GM23338 (cell line): ENCODE measurements at regions not wholly inside any gene's neighbourhood (a gene's known extent, or its start where the extent isn't known, plus 50 kb on each side); places are given as distances from the start of the nearest gene placed in this dataset.

Source experiments
- ATAC-seq: fragments of 200-7000 bp; cut with Tn5 transposase; 3 replicates; pipeline ENCODE4 v1.9.1; 2020
- DNase-seq: peaks from one replicate; pipeline ENCODE4 v3.0.0-alpha.2; 2015; ENCODE audit warnings: low spot score
- H2AFZ ChIP-seq: fragments of 200-600 bp; sonication (generic); 2 replicates; pipeline ENCODE4 v1.8.0; 2016; ENCODE audit warnings: antibody characterized with exemption, mild to moderate bottlenecking, moderate library complexity
- H3F3A ChIP-seq: fragments of 200-600 bp; sonication (generic); replicated peaks from 2 replicates; pipeline ENCODE4 v1.8.0; 2017; ENCODE audit warnings: antibody characterized with exemption, mixed run types, low read depth
- H3K27ac ChIP-seq: fragments of 200-600 bp; sonication (generic); 2 replicates; pipeline ENCODE4 v1.6.1; 2016; ENCODE audit warnings: low read depth
- H3K27me3 ChIP-seq: fragments of 200-600 bp; sonication (generic); 2 replicates; pipeline ENCODE4 v1.8.0; 2016; ENCODE audit warnings: mild to moderate bottlenecking, mixed run types, moderate library complexity; ENCODE audit not compliant: insufficient read depth
- H3K36me3 ChIP-seq: fragments of 200-600 bp; sonication (generic); 2 replicates; pipeline ENCODE4 v1.8.0; 2016; ENCODE audit warnings: mild to moderate bottlenecking; ENCODE audit not compliant: insufficient read depth
- H3K4me1 ChIP-seq: fragments of 200-600 bp; sonication (generic); 2 replicates; pipeline ENCODE4 v1.8.0; 2016; ENCODE audit warnings: mild to moderate bottlenecking, moderate library complexity; ENCODE audit not compliant: insufficient read depth
- H3K4me2 ChIP-seq: fragments of 200-600 bp; sonication (generic); 2 replicates; pipeline ENCODE4 v1.7.1; 2017; ENCODE audit warnings: mixed run types
- H3K4me3 ChIP-seq: fragments of 200-600 bp; sonication (generic); 2 replicates; pipeline ENCODE4 v1.6.1; 2016; ENCODE audit warnings: mixed run types
- H3K79me2 ChIP-seq: fragments of 200-600 bp; sonication (generic); replicated peaks from 2 replicates; pipeline ENCODE4 v1.8.0; 2017; ENCODE audit warnings: mild to moderate bottlenecking; ENCODE audit not compliant: insufficient read depth
- H3K9me2 ChIP-seq: fragments of 200-600 bp; sonication (generic); 2 replicates; pipeline ENCODE4 v1.8.0; 2017; ENCODE audit not compliant: insufficient read depth
- H4K20me1 ChIP-seq: fragments of 200-600 bp; sonication (generic); replicated peaks from 2 replicates; pipeline ENCODE4 v1.8.0; 2017; ENCODE audit warnings: mild to moderate bottlenecking; ENCODE audit not compliant: insufficient read depth
- H3K27ac Mint-ChIP-seq: 2 replicates; pipeline ENCODE4 v1.8.0; 2020; ENCODE audit warnings: inconsistent platforms, mild to moderate bottlenecking, moderate library complexity, mixed read lengths
- H3K27me3 Mint-ChIP-seq: 3 replicates; pipeline ENCODE4 v1.8.0; 2022; ENCODE audit warnings: low read depth, mild to moderate bottlenecking, moderate library complexity, mixed read lengths, inconsistent platforms; ENCODE audit not compliant: insufficient read depth, poor library complexity
- H3K36me3 Mint-ChIP-seq: 3 replicates; pipeline ENCODE4 v1.8.0; 2021; ENCODE audit warnings: low read depth, mild to moderate bottlenecking, inconsistent platforms, moderate library complexity, mixed read lengths
- H3K4me1 Mint-ChIP-seq: 3 replicates; pipeline ENCODE4 v1.8.0; 2020; ENCODE audit warnings: mild to moderate bottlenecking, inconsistent platforms, mixed read lengths
- H3K4me3 Mint-ChIP-seq: 3 replicates; pipeline ENCODE4 v1.8.0; 2021; ENCODE audit warnings: moderate library complexity, mild to moderate bottlenecking, inconsistent platforms, mixed read lengths
- H3K9me3 Mint-ChIP-seq: 3 replicates; pipeline ENCODE4 v1.8.0; 2020; ENCODE audit warnings: moderate library complexity, mild to moderate bottlenecking, inconsistent platforms, mixed read lengths
- CREB1 ChIP-seq: fragments of 250-450 bp; sonication (Bioruptor Pico); IDR thresholded peaks from 2 replicates; pipeline ENCODE4 v1.5.0; 2020; ENCODE audit warnings: low read depth, mild to moderate bottlenecking, moderate library complexity
- EZH2 ChIP-seq: fragments of 200-600 bp; sonication (generic); IDR thresholded peaks from one replicate; pipeline ENCODE4 v1.8.0; 2017; ENCODE audit warnings: antibody characterized with exemption, mild to moderate bottlenecking, low read depth; ENCODE audit not compliant: unreplicated experiment
- EZH2phosphoT487 ChIP-seq: fragments of 200-600 bp; sonication (generic); IDR thresholded peaks from one replicate; pipeline ENCODE4 v1.8.1; 2018; ENCODE audit warnings: antibody characterized with exemption; ENCODE audit not compliant: unreplicated experiment
- JUNB ChIP-seq: IDR thresholded peaks from one replicate; pipeline ENCODE4 v1.6.1; 2016; ENCODE audit warnings: antibody characterized with exemption; ENCODE audit not compliant: unreplicated experiment
- POLR2AphosphoS5 ChIP-seq: IDR thresholded peaks from 2 replicates; pipeline ENCODE4 v1.6.1; 2016; ENCODE audit warnings: antibody characterized with exemption, low read depth
- STAT1 ChIP-seq: IDR thresholded peaks from one replicate; pipeline ENCODE4 v1.6.1; 2016; ENCODE audit warnings: antibody characterized with exemption; ENCODE audit not compliant: unreplicated experiment
- ZNF331 ChIP-seq: fragments of 250-450 bp; sonication (Bioruptor Pico); IDR thresholded peaks from 2 replicates; pipeline ENCODE4 v1.5.0; 2020; ENCODE audit warnings: low read depth, mild to moderate bottlenecking, moderate library complexity
- TF ChIP-seq, protein P1 (sequence below), 2 experiments: fragments of 200-600 bp in 1 of 2; sonication (generic) in 1 of 2; conservative IDR thresholded peaks; 2 replicates each; pipeline versions ENCODE4 v1.5.1 to v1.6.1; 2016 to 2017; ENCODE audit warnings: antibody characterized with exemption in 2 of 2, low read depth in 2 of 2, mild to moderate bottlenecking in 2 of 2, moderate library complexity in 1 of 2
- TF ChIP-seq, protein P2 (sequence below): IDR thresholded peaks from one replicate; pipeline ENCODE4 v1.6.1; 2018; ENCODE audit warnings: antibody characterized with exemption; ENCODE audit not compliant: unreplicated experiment
- TF ChIP-seq, protein P3 (sequence below): IDR thresholded peaks from 2 replicates; pipeline ENCODE4 v1.6.1; 2016; ENCODE audit warnings: antibody characterized with exemption
- TF ChIP-seq, protein P4 (sequence below): fragments of 250-450 bp; sonication (Bioruptor Pico); IDR thresholded peaks from 2 replicates; pipeline ENCODE4 v1.5.0; 2020; ENCODE audit warnings: mild to moderate bottlenecking, moderate library complexity

DNA sequence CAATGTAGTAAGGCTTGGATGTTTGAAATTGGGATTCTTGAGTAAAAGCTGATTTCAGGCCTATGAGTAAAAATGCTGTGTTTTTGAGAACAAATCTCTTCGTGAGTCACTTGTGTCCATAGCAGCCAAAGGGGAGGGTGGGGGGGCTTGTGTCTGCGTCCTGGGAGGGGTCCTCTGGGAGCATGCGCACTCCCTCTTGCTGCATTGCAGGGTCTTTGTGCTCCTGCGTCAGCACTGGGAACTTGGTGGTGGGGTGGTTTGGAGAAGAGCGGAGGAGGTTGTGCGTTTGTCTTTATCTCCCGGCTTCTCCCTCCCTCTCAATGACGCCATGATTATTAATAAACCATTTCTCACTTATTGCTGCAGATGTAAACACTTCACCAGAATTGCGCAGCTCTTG is 75.9 kb upstream of the NDN start:
- peaks cover 19% of the 10 kb centered on the region for H3K36me3 Mint-ChIP-seq
- H3F3A ChIP-seq, result no peaks in the 10 kb centered on the region
- no peaks in the 10 kb centered on the region for H4K20me1 ChIP-seq
- H2AFZ ChIP-seq, result no peak overlapping the region
- H3K4me3 Mint-ChIP-seq, result no peak overlapping the region
- H3K27me3 ChIP-seq, result no peaks in the 10 kb centered on the region
- no peak overlapping the region for H3K27ac Mint-ChIP-seq
- no peaks in the 10 kb centered on the region for H3K79me2 ChIP-seq
- peaks cover 14% of the 10 kb centered on the region for H3K4me1 Mint-ChIP-seq
- TF ChIP-seq STAT1, result no peak
- no peak for TF ChIP-seq POLR2AphosphoS5
- TF ChIP-seq ZNF331 (CRISPR knock-in tag), result no peak
- TF ChIP-seq EZH2, result no peak
- TF ChIP-seq CREB1 (CRISPR knock-in tag), result no peak
- TF ChIP-seq, protein P1, sequence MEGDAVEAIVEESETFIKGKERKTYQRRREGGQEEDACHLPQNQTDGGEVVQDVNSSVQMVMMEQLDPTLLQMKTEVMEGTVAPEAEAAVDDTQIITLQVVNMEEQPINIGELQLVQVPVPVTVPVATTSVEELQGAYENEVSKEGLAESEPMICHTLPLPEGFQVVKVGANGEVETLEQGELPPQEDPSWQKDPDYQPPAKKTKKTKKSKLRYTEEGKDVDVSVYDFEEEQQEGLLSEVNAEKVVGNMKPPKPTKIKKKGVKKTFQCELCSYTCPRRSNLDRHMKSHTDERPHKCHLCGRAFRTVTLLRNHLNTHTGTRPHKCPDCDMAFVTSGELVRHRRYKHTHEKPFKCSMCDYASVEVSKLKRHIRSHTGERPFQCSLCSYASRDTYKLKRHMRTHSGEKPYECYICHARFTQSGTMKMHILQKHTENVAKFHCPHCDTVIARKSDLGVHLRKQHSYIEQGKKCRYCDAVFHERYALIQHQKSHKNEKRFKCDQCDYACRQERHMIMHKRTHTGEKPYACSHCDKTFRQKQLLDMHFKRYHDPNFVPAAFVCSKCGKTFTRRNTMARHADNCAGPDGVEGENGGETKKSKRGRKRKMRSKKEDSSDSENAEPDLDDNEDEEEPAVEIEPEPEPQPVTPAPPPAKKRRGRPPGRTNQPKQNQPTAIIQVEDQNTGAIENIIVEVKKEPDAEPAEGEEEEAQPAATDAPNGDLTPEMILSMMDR (conservative IDR thresholded peaks at IDR 0.05; ENCODE audit: low read depth in 2 of 2), result no peak
- no peak for TF ChIP-seq JUNB
- no peak for TF ChIP-seq EZH2phosphoT487
- TF ChIP-seq, protein P2, sequence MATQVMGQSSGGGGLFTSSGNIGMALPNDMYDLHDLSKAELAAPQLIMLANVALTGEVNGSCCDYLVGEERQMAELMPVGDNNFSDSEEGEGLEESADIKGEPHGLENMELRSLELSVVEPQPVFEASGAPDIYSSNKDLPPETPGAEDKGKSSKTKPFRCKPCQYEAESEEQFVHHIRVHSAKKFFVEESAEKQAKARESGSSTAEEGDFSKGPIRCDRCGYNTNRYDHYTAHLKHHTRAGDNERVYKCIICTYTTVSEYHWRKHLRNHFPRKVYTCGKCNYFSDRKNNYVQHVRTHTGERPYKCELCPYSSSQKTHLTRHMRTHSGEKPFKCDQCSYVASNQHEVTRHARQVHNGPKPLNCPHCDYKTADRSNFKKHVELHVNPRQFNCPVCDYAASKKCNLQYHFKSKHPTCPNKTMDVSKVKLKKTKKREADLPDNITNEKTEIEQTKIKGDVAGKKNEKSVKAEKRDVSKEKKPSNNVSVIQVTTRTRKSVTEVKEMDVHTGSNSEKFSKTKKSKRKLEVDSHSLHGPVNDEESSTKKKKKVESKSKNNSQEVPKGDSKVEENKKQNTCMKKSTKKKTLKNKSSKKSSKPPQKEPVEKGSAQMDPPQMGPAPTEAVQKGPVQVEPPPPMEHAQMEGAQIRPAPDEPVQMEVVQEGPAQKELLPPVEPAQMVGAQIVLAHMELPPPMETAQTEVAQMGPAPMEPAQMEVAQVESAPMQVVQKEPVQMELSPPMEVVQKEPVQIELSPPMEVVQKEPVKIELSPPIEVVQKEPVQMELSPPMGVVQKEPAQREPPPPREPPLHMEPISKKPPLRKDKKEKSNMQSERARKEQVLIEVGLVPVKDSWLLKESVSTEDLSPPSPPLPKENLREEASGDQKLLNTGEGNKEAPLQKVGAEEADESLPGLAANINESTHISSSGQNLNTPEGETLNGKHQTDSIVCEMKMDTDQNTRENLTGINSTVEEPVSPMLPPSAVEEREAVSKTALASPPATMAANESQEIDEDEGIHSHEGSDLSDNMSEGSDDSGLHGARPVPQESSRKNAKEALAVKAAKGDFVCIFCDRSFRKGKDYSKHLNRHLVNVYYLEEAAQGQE, result no peak
- TF ChIP-seq, protein P3, sequence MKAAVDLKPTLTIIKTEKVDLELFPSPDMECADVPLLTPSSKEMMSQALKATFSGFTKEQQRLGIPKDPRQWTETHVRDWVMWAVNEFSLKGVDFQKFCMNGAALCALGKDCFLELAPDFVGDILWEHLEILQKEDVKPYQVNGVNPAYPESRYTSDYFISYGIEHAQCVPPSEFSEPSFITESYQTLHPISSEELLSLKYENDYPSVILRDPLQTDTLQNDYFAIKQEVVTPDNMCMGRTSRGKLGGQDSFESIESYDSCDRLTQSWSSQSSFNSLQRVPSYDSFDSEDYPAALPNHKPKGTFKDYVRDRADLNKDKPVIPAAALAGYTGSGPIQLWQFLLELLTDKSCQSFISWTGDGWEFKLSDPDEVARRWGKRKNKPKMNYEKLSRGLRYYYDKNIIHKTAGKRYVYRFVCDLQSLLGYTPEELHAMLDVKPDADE, result no peak
- TF ChIP-seq, protein P4, sequence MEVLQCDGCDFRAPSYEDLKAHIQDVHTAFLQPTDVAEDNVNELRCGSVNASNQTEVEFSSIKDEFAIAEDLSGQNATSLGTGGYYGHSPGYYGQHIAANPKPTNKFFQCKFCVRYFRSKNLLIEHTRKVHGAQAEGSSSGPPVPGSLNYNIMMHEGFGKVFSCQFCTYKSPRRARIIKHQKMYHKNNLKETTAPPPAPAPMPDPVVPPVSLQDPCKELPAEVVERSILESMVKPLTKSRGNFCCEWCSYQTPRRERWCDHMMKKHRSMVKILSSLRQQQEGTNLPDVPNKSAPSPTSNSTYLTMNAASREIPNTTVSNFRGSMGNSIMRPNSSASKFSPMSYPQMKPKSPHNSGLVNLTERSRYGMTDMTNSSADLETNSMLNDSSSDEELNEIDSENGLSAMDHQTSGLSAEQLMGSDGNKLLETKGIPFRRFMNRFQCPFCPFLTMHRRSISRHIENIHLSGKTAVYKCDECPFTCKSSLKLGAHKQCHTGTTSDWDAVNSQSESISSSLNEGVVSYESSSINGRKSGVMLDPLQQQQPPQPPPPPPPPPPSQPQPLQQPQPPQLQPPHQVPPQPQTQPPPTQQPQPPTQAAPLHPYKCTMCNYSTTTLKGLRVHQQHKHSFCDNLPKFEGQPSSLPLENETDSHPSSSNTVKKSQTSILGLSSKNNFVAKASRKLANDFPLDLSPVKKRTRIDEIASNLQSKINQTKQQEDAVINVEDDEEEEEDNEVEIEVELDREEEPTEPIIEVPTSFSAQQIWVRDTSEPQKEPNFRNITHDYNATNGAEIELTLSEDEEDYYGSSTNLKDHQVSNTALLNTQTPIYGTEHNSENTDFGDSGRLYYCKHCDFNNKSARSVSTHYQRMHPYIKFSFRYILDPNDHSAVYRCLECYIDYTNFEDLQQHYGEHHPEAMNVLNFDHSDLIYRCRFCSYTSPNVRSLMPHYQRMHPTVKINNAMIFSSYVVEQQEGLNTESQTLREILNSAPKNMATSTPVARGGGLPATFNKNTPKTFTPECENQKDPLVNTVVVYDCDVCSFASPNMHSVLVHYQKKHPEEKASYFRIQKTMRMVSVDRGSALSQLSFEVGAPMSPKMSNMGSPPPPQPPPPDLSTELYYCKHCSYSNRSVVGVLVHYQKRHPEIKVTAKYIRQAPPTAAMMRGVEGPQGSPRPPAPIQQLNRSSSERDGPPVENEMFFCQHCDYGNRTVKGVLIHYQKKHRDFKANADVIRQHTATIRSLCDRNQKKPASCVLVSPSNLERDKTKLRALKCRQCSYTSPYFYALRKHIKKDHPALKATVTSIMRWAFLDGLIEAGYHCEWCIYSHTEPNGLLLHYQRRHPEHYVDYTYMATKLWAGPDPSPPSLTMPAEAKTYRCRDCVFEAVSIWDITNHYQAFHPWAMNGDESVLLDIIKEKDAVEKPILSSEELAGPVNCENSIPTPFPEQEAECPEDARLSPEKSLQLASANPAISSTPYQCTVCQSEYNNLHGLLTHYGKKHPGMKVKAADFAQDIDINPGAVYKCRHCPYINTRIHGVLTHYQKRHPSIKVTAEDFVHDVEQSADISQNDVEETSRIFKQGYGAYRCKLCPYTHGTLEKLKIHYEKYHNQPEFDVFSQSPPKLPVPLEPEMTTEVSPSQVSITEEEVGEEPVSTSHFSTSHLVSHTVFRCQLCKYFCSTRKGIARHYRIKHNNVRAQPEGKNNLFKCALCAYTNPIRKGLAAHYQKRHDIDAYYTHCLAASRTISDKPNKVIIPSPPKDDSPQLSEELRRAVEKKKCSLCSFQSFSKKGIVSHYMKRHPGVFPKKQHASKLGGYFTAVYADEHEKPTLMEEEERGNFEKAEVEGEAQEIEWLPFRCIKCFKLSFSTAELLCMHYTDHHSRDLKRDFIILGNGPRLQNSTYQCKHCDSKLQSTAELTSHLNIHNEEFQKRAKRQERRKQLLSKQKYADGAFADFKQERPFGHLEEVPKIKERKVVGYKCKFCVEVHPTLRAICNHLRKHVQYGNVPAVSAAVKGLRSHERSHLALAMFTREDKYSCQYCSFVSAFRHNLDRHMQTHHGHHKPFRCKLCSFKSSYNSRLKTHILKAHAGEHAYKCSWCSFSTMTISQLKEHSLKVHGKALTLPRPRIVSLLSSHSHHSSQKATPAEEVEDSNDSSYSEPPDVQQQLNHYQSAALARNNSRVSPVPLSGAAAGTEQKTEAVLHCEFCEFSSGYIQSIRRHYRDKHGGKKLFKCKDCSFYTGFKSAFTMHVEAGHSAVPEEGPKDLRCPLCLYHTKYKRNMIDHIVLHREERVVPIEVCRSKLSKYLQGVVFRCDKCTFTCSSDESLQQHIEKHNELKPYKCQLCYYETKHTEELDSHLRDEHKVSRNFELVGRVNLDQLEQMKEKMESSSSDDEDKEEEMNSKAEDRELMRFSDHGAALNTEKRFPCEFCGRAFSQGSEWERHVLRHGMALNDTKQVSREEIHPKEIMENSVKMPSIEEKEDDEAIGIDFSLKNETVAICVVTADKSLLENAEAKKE, result no peak
- no peak overlapping the region for H3K4me2 ChIP-seq
- peaks cover 3% of the 10 kb centered on the region for H3K27me3 Mint-ChIP-seq
- no peak for DNase-seq
- ATAC-seq, result no peak
- H3K9me3 Mint-ChIP-seq, result peaks cover 100% of the 10 kb centered on the region
- H3K4me3 ChIP-seq, result no peak overlapping the region
- no peak overlapping the region for H3K27ac ChIP-seq
- peaks cover 10% of the 10 kb centered on the region for H3K4me1 ChIP-seq
- H3K36me3 ChIP-seq, result no peaks in the 10 kb centered on the region
- H3K9me2 ChIP-seq, result no peaks in the 10 kb centered on the region
